GM20000 (cell line): ENCODE measurements at regions not wholly inside any gene's neighbourhood (a gene's known extent, or its start where the extent isn't known, plus 50 kb on each side); places are given as distances from the start of the nearest gene placed in this dataset.

Experiments
- DNase-seq: peaks from one replicate; pipeline ENCODE4 v3.0.0; 2012; ENCODE audit warnings: low spot score
- CTCF ChIP-seq: IDR thresholded peaks from 2 replicates; pipeline ENCODE4 v1.5.1; 2012; ENCODE audit warnings: mild to moderate bottlenecking, control low read depth; ENCODE audit errors: extremely low read depth, missing control alignments

- no peak for DNase-seq
- no peak for TF ChIP-seq CTCF
Observed at GRCh38 chr11:114758627-114759026, 80.3 kb downstream of the NXPE2 start.

- peak; percentile 15 for DNase-seq
Observed at GRCh38 chr11:114762408-114762807, 84.1 kb downstream of the NXPE2 start.

GRCh38 chr11:114764563-114764962 lies 86.2 kb downstream of the NXPE2 start:
- DNase-seq = no peak
- no peak for TF ChIP-seq CTCF

More at GRCh38 chr11:114762408-114762807, 84.1 kb downstream of the NXPE2 start:
- TF ChIP-seq CTCF = peak; percentile 18

GRCh38 chr11:114771172-114771571 lies 92.8 kb downstream of the NXPE2 start:
- DNase-seq = no peak
- no peak for TF ChIP-seq CTCF

- TF ChIP-seq CTCF = no peak
Observed at GRCh38 chr11:114773541-114774338, 95.4 kb downstream of the NXPE2 start.

GRCh38 chr11:114774599-114775361 lies 96.5 kb downstream of the NXPE2 start:
- TF ChIP-seq CTCF = peak; percentile 81
- DNase-seq = peak; percentile 37

More at GRCh38 chr11:114773541-114774338, 95.4 kb downstream of the NXPE2 start:
- no peak for DNase-seq
